NB4 (cell line): ENCODE measurements at regions not wholly inside any gene's neighbourhood (a gene's known extent, or its start where the extent isn't known, plus 50 kb on each side); places are given as distances from the start of the nearest gene placed in this dataset.
"Not testable (repeated sequence)": the region's sequence is repeated elsewhere in the genome, so short reads cannot be mapped to it uniquely, and the experiment has no call there.

Source experiments
- DNase-seq: peaks from one replicate; pipeline ENCODE4 v3.0.0; 2010; ENCODE audit warnings: low read depth
- H3K4me3 ChIP-seq: one replicate; pipeline ENCODE4 v1.5.1; 2011; ENCODE audit warnings: mild to moderate bottlenecking, low read depth, low read length, moderate library complexity
- CTCF ChIP-seq: IDR thresholded peaks from one replicate; pipeline ENCODE4 v1.5.1; 2012; ENCODE audit warnings: low read depth, low read length
- MAX ChIP-seq: IDR thresholded peaks from 2 replicates; pipeline ENCODE4 v1.6.1; 2011; ENCODE audit warnings: low read depth, low read length
- MYC ChIP-seq: IDR thresholded peaks from 2 replicates; pipeline ENCODE4 v1.6.1; 2011; ENCODE audit warnings: low read depth, low read length
- POLR2A ChIP-seq: IDR thresholded peaks from 2 replicates; pipeline ENCODE4 v1.6.1; 2011; ENCODE audit warnings: mild to moderate bottlenecking; ENCODE audit not compliant: insufficient read length; ENCODE audit errors: extremely low read depth

- no peak for TF ChIP-seq CTCF
- TF ChIP-seq MAX, result no peak
- no peak for TF ChIP-seq POLR2A
- no peak for TF ChIP-seq MYC
- no peak for DNase-seq
- no peak overlapping the region for H3K4me3 ChIP-seq
These were observed 207.8 kb upstream of the PODXL start for GRCh38 chr7:131764143-131764775.

- H3K4me3 ChIP-seq, result no peak overlapping the region
- TF ChIP-seq MAX, result no peak
- no peak for TF ChIP-seq CTCF
- no peak for TF ChIP-seq MYC
- no peak for TF ChIP-seq POLR2A
- DNase-seq, result no peak
These were observed 206.3 kb upstream of the PODXL start for GRCh38 chr7:131762753-131763152.

- DNase-seq, result not testable (repeated sequence)
These were observed 199.4 kb upstream of the PODXL start for GRCh38 chr7:131755801-131756200.

GRCh38 chr7:131753620-131754222 lies 197.3 kb upstream of the PODXL start:
- no peak overlapping the region for H3K4me3 ChIP-seq
- no peak for TF ChIP-seq POLR2A
- TF ChIP-seq MAX, result no peak
- peak; percentile 66 for TF ChIP-seq CTCF
- no peak for TF ChIP-seq MYC
- DNase-seq, result peak; percentile 19

More at GRCh38 chr7:131755801-131756200, 199.4 kb upstream of the PODXL start:
- H3K4me3 ChIP-seq, result not testable (repeated sequence)

GRCh38 chr7:131747658-131748232 lies 191.3 kb upstream of the PODXL start:
- H3K4me3 ChIP-seq, result no peak overlapping the region
- TF ChIP-seq POLR2A, result no peak
- TF ChIP-seq CTCF, result no peak
- TF ChIP-seq MAX, result no peak
- no peak for TF ChIP-seq MYC
- DNase-seq, result no peak

- no peak overlapping the region for H3K4me3 ChIP-seq
- DNase-seq, result peak; percentile 48
- TF ChIP-seq CTCF (no peak), POLR2A (no peak), MYC (no peak), MAX (no peak; the same call in 1 of the 2 replicates)
These were observed 189.2 kb upstream of the PODXL start for GRCh38 chr7:131745390-131746248.
